Osteocyte (in vitro differentiated cells): ENCODE measurements at regions not wholly inside any gene's neighbourhood (a gene's known extent, or its start where the extent isn't known, plus 50 kb on each side); places are given as distances from the start of the nearest gene placed in this dataset.

ENCODE experiments used
- DNase-seq: peaks from one replicate; pipeline ENCODE4 v3.0.0; 2021; ENCODE audit warnings: mixed read lengths; ENCODE audit not compliant: unreplicated experiment; ENCODE audit errors: extremely low spot score
- H3K27ac Mint-ChIP-seq: one replicate; pipeline ENCODE4 v1.8.0; 2021; ENCODE audit warnings: mild to moderate bottlenecking, mixed read lengths; ENCODE audit not compliant: unreplicated experiment
- H3K27me3 Mint-ChIP-seq: one replicate; pipeline ENCODE4 v1.8.0; 2021; ENCODE audit warnings: mixed read lengths; ENCODE audit not compliant: unreplicated experiment
- H3K36me3 Mint-ChIP-seq: one replicate; pipeline ENCODE4 v1.8.0; 2021; ENCODE audit warnings: mixed read lengths; ENCODE audit not compliant: unreplicated experiment
- H3K4me1 Mint-ChIP-seq: one replicate; pipeline ENCODE4 v1.8.0; 2021; ENCODE audit warnings: mixed read lengths; ENCODE audit not compliant: unreplicated experiment
- H3K4me3 Mint-ChIP-seq: one replicate; pipeline ENCODE4 v1.8.0; 2021; ENCODE audit warnings: mild to moderate bottlenecking, moderate library complexity, mixed read lengths; ENCODE audit not compliant: unreplicated experiment
- H3K9me3 Mint-ChIP-seq: one replicate; pipeline ENCODE4 v1.8.0; 2021; ENCODE audit warnings: mixed read lengths; ENCODE audit not compliant: unreplicated experiment
- TF ChIP-seq, protein P1 (sequence below): fragments of 200-600 bp; sonication (generic); IDR thresholded peaks from 2 replicates; pipeline ENCODE4 v1.5.0; 2021; ENCODE audit warnings: antibody characterized with exemption, mild to moderate bottlenecking, moderate library complexity

DNA sequence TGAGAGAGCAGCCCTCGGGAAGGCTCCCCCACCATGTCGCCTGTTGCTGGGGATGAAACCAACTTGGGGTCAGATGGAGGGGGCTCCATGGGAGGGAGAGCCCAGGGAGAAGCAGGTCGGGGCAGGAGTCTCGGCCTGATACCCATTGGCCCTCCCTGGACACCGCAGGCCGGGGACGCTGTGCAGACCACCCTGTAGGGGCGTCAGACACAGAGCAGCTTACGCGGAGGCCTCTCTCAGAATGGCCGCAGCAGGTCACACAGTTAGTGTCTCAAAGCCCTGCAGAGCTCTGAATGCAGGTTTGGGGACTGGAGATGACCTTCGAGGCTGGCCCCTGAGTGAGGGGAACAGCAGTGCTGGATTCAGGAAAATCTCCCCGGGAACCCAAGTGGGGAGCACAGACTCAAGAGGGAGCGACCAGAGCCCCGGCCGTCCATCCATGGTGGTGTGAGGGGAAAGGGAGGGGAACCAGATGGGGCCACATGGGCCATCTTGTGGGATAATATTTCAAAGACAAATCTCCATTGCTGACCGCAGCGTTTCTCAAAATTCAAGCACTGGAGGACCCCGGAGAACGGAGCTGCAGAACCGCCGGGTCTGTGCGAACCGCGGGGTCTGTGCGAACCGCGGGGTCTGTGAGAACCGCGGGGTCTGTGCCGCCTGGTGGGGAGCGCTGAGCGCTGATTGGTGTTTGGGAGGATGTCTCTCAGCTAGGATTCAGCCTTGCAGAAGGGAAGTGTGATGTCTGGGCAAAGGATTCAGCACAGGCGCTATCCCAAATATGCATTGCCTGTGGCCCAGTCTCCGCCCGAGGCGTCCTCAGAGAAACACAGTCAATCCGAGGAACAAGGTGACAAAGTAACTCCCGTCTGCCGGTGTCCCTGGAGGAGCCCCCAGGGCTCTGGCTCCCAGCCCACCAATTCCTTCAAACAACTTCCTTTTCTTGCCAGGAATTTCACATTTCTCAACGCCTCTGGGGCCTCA lies 324.4 kb upstream of the RTL1 start:
- no peak overlapping the region for H3K27ac Mint-ChIP-seq
- H3K4me3 Mint-ChIP-seq, result no peak overlapping the region
- peaks cover 6% of the 10 kb centered on the region for H3K4me1 Mint-ChIP-seq
- TF ChIP-seq, protein P1, sequence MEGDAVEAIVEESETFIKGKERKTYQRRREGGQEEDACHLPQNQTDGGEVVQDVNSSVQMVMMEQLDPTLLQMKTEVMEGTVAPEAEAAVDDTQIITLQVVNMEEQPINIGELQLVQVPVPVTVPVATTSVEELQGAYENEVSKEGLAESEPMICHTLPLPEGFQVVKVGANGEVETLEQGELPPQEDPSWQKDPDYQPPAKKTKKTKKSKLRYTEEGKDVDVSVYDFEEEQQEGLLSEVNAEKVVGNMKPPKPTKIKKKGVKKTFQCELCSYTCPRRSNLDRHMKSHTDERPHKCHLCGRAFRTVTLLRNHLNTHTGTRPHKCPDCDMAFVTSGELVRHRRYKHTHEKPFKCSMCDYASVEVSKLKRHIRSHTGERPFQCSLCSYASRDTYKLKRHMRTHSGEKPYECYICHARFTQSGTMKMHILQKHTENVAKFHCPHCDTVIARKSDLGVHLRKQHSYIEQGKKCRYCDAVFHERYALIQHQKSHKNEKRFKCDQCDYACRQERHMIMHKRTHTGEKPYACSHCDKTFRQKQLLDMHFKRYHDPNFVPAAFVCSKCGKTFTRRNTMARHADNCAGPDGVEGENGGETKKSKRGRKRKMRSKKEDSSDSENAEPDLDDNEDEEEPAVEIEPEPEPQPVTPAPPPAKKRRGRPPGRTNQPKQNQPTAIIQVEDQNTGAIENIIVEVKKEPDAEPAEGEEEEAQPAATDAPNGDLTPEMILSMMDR, result no peak
- no peaks in the 10 kb centered on the region for H3K9me3 Mint-ChIP-seq
- H3K36me3 Mint-ChIP-seq, result no peaks in the 10 kb centered on the region
- peaks cover 5% of the 10 kb centered on the region for H3K27me3 Mint-ChIP-seq
- DNase-seq, result peak; percentile 70

DNA sequence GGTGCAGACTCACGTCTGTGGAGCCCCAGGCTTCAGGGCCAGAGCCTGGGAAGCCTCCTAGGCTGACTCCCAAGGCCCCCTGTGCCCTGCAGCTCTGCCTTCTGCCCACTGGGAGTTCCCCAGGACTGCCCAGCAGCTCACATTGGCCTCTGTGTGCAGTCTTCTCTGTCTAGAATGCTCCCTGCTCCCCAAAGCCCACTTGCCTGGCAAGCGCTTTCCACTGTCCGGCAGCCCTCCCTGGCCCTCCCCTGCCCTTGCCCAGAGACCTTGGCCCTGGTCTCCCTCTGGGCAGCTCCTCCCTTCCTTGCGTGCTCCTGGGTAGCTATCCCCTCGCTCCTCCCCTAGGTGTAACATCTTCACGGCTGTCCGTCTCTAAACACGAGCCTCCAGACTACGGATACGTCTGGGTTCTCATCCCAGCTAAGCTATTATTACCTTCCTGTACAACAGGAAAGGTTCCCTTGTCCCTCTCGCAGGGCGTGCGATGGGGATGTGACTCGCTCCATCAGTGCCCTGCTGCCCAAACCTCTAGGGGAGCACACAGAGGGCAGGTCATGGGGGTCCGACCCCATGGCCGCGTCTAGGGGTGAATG lies 325.5 kb upstream of the RTL1 start:
- Mint-ChIP-seq H3K4me1 (peaks cover 6% of the 10 kb centered on the region), H3K27me3 (no peaks in the 10 kb centered on the region), H3K36me3 (no peaks in the 10 kb centered on the region), H3K4me3 (no peak overlapping the region), H3K27ac (no peak overlapping the region), H3K9me3 (no peaks in the 10 kb centered on the region)
- TF ChIP-seq, protein P1, result no peak
- DNase-seq, result peak; percentile 74

DNA sequence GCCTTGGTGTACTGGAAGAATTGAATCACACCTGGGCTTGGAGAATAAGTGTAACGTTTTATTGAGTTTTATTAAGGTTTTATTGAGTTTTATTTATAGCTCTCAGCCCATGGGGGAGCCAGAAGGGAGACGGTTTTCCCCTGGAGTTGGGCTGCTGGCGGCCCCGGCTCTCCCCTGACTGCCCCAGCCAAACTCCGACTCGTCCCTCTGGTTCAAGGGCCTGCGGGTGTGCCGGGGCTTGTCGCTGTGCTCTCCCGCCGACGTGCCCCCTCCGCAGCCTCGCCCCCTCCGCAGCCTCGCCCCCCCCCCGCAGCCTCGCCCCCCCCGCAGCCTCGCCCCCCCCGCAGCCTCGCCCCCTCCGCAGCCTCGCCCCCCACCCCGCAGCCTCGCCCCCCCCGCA lies 326.1 kb upstream of the RTL1 start:
- no peaks in the 10 kb centered on the region for H3K9me3 Mint-ChIP-seq
- no peak overlapping the region for H3K27ac Mint-ChIP-seq
- peak; percentile 70 for DNase-seq
- H3K4me1 Mint-ChIP-seq, result peaks cover 6% of the 10 kb centered on the region
- no peaks in the 10 kb centered on the region for H3K27me3 Mint-ChIP-seq
- H3K36me3 Mint-ChIP-seq, result no peaks in the 10 kb centered on the region
- no peak overlapping the region for H3K4me3 Mint-ChIP-seq
- TF ChIP-seq, protein P1, result no peak

DNA sequence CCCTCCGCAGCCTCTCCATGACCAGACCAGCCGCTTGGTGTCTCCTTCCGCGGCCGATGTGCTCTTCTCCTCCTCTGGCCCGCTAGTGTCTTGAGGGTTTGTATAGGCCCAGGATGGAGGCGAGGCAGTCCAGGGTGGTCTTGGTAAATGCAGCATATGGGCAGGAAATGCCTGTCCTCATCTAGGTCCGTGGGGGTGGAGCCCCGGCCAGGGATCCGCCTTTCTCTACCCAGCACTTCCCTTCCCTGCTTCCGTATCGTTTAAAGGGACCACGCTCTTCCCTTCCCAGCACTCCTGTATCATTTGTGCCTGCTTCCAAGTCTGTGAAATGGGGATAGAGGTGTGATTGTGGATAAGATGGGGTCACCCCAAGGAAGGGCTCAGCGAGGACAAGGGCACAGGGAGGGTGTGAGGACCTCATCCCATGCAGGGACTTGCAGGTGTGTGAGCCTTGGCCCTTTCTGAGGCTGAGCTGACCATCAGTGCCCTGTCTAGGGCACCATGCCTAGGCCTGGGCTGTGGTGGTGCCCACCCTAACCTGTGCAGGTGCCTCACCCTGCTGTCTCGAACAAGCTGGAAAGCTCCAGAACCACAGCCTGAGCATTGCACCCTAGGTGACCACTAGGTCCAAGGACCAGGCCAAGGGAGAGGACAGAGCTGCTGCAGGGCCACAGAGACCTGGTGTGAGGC lies 326.8 kb upstream of the RTL1 start:
- Mint-ChIP-seq H3K36me3 (no peaks in the 10 kb centered on the region), H3K9me3 (no peaks in the 10 kb centered on the region), H3K27me3 (no peaks in the 10 kb centered on the region), H3K4me1 (peaks cover 6% of the 10 kb centered on the region), H3K4me3 (no peak overlapping the region), H3K27ac (no peak overlapping the region)
- DNase-seq, result peak; percentile 74
- TF ChIP-seq, protein P1, result no peak
